ENCODE measurements at regions not wholly inside any gene's neighbourhood (a gene's known extent, or its start where the extent isn't known, plus 50 kb on each side); places are given as distances from the start of the nearest gene placed in this dataset.

DNA sequence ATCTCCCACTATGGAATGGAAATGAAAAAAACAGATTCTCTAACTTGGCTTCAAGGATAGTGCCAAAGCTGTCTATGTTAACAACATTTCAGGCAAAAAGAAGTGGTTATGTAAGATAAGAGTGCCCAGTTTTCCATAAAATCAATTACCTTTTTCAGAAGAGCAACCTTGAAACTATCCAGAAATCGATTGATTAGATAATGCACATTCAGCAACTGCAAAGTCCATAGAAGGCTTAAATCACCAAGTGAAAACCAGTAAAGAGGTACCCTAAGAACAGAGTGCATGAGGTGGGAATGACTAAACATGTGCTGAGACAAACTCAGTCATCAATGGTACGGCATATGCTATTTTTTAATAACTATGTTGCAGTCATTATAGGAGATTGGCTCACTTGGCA is 71.9 kb upstream of the TNKS2 start:
- WGBS, 2 donors: 92 to 94% methylated on average over 2 of the region's 2 CpGs
- no peak overlapping the region for H3K4me3 ChIP-seq
- ATAC-seq (ENCODE audit: insufficient read depth, low FRiP score): no peak

GRCh38 chr10:91724933-91725332 is 73.3 kb upstream of the TNKS2 start:
- 95 to 98% methylated on average over 3 of the region's 3 CpGs for WGBS, 2 donors
- DNase-seq: no peak
- Histone ChIP-seq H3K4me3 (no peak overlapping the region), H3K36me3 (ENCODE audit: control insufficient read depth in 4 of 4, insufficient read depth in 4 of 4, low read length in 4 of 4) (no peaks in the 10 kb centered on the region), H3K9ac (ENCODE audit: insufficient read depth in 1 of 2, low read length in 2 of 2) (no peak overlapping the region), H3K27me3 (ENCODE audit: control insufficient read depth in 3 of 3, insufficient read depth in 3 of 3, low read length in 2 of 3) (no peaks in the 10 kb centered on the region), H3K27ac (ENCODE audit: low read depth in 1 of 2, low read length in 1 of 2) (no peak overlapping the region), H3K4me1 (ENCODE audit: control insufficient read depth in 5 of 5, insufficient read depth in 5 of 5, low read length in 5 of 5) (no peaks in the 10 kb centered on the region), H3K9me3 (ENCODE audit: control insufficient read depth in 4 of 4, insufficient read depth in 3 of 4, low read length in 3 of 4) (no peaks in the 10 kb centered on the region)
- no peak for ATAC-seq (ENCODE audit: insufficient read depth, low FRiP score)
- no peak for TF ChIP-seq CTCF (IDR thresholded peaks at IDR 0.05; ENCODE audit: control extremely low read depth, extremely low read depth)

More for the DNA sequence above, 71.9 kb upstream of the TNKS2 start:
- H3K27me3 ChIP-seq (ENCODE audit: control insufficient read depth in 3 of 3, insufficient read depth in 3 of 3, low read length in 2 of 3): no peaks in the 10 kb centered on the region
- no peak overlapping the region for H3K27ac ChIP-seq (ENCODE audit: low read depth in 1 of 2, low read length in 1 of 2)
- no peaks in the 10 kb centered on the region for H3K36me3 ChIP-seq (ENCODE audit: control insufficient read depth in 4 of 4, insufficient read depth in 4 of 4, low read length in 4 of 4)
- H3K4me1 ChIP-seq (ENCODE audit: control insufficient read depth in 5 of 5, insufficient read depth in 5 of 5, low read length in 5 of 5): no peaks in the 10 kb centered on the region
- H3K9ac ChIP-seq (ENCODE audit: insufficient read depth in 1 of 2, low read length in 2 of 2): no peak overlapping the region
- TF ChIP-seq CTCF (IDR thresholded peaks at IDR 0.05; ENCODE audit: control extremely low read depth, extremely low read depth): no peak
- DNase-seq: no peak
- no peaks in the 10 kb centered on the region for H3K9me3 ChIP-seq (ENCODE audit: control insufficient read depth in 4 of 4, insufficient read depth in 3 of 4, low read length in 3 of 4)

DNA sequence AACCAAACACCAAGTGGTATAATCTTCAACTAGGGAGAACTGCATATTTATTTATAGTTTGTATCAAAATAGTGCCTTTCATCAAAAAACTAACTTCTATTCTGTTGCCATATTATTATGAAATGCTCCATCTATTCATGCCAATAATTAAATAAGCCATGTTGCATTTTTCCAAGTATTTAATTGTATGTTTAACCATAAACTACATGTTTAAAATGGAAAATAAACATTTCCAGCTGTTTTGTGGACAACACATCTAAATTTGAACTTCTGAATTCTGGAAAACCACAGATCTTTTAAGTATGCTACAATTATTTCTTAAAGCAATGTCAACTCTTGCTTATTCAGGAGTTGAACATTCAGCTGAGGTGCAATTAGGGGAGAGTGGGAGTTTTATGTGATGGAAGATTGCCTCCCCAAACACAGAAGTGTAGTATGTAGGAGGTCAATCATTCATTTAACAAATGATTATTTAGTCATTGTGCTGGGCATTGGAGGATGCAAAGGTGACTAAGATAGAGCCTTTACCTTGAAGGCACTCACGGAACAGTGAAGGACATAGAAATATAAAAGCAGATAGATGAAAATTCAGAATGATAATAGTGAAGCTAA is 80.7 kb upstream of the PPP1R3C start:
- ATAC-seq (ENCODE audit: insufficient read depth, low FRiP score): no peak
- peaks cover 0 to 33% (median 0%) of the 10 kb centered on the region in 5 donors for H3K4me1 ChIP-seq (ENCODE audit: control insufficient read depth in 5 of 5, insufficient read depth in 5 of 5, low read length in 5 of 5)
- no peak overlapping the region for H3K9ac ChIP-seq (ENCODE audit: insufficient read depth in 1 of 2, low read length in 2 of 2)
- no peak overlapping the region for H3K4me3 ChIP-seq
- no peaks in the 10 kb centered on the region for H3K27me3 ChIP-seq (ENCODE audit: control insufficient read depth in 3 of 3, insufficient read depth in 3 of 3, low read length in 2 of 3)
- no peak overlapping the region for H3K27ac ChIP-seq (ENCODE audit: low read depth in 1 of 2, low read length in 1 of 2)
- H3K9me3 ChIP-seq (ENCODE audit: control insufficient read depth in 4 of 4, insufficient read depth in 3 of 4, low read length in 3 of 4): peaks cover 0 to 2% (median 0%) of the 10 kb centered on the region in 4 donors
- no peak for TF ChIP-seq CTCF (IDR thresholded peaks at IDR 0.05; ENCODE audit: control extremely low read depth, extremely low read depth)
- peak in 2 of 3 donors; percentile 74 to 88 for DNase-seq
- no peaks in the 10 kb centered on the region for H3K36me3 ChIP-seq (ENCODE audit: control insufficient read depth in 4 of 4, insufficient read depth in 4 of 4, low read length in 4 of 4)
- WGBS, 2 donors: 84 to 95% methylated on average over 1 of the region's 1 CpG

All from lung (tissue), 11 donors.